Left ventricle myocardium inferior (tissue), 1 donor: ENCODE measurements at regions not wholly inside any gene's neighbourhood (a gene's known extent, or its start where the extent isn't known, plus 50 kb on each side); places are given as distances from the start of the nearest gene placed in this dataset.

Experiments
- DNase-seq: peaks from one replicate; pipeline ENCODE4 v3.0.0-alpha.2; 2020
- H3K27ac ChIP-seq: fragments of 200-600 bp; replicated peaks from 2 replicates; pipeline ENCODE4 v1.8.0; 2021
- H3K27me3 ChIP-seq: fragments of 200-600 bp; 2 replicates; pipeline ENCODE4 v1.8.0; 2021; ENCODE audit warnings: low read depth
- H3K36me3 ChIP-seq: fragments of 200-600 bp; 2 replicates; pipeline ENCODE4 v1.8.0; 2021
- H3K4me1 ChIP-seq: fragments of 200-600 bp; 2 replicates; pipeline ENCODE4 v1.8.0; 2021
- H3K4me3 ChIP-seq: fragments of 200-600 bp; 2 replicates; pipeline ENCODE4 v1.8.0; 2021; ENCODE audit warnings: mild to moderate bottlenecking, moderate library complexity
- H3K9me3 ChIP-seq: fragments of 200-600 bp; replicated peaks from 2 replicates; pipeline ENCODE4 v1.8.0; 2021
- CTCF ChIP-seq: fragments of 200-600 bp; IDR thresholded peaks from 2 replicates; pipeline ENCODE4 v1.8.0; 2021; ENCODE audit warnings: antibody characterized with exemption, mild to moderate bottlenecking, borderline replicate concordance
- intact Hi-C: fragments of 100-400 bp; cut with micrococcal nuclease; formaldehyde crosslinking; loops from one replicate; pipeline ENCODE4 v1.11.0; 2022
- donor health status: DM: no; HTN: yes; CAD: no; lungs with severe emphysema.

DNA sequence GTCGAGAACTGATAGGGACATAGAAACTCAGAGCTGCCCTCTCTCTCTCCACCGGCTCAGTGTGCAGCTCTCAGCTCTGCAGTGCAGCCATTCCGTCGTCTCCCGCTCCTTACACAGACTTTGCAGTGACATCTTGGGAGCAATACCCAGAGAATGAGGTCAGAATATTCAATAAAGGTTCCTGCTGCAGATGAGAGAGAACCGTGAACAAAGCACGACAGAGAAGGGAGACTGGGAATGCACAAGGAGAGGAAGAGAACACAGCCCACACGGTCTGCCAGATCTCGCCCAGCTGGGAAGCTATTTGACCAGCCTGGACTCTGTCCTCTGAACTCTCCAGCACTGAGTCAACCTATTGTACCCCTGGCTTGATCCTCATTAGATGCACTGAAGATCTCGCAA, 118.0 kb upstream of the PPARGC1A start:
- TF ChIP-seq CTCF = no peak
- no peaks in the 10 kb centered on the region for H3K4me1 ChIP-seq
- no peaks in the 10 kb centered on the region for H3K27me3 ChIP-seq
- intact Hi-C loops = no loop called here
- DNase-seq = no peak
- H3K9me3 ChIP-seq = no peaks in the 10 kb centered on the region
- no peak overlapping the region for H3K27ac ChIP-seq
- no peaks in the 10 kb centered on the region for H3K36me3 ChIP-seq
- no peak overlapping the region for H3K4me3 ChIP-seq

DNA sequence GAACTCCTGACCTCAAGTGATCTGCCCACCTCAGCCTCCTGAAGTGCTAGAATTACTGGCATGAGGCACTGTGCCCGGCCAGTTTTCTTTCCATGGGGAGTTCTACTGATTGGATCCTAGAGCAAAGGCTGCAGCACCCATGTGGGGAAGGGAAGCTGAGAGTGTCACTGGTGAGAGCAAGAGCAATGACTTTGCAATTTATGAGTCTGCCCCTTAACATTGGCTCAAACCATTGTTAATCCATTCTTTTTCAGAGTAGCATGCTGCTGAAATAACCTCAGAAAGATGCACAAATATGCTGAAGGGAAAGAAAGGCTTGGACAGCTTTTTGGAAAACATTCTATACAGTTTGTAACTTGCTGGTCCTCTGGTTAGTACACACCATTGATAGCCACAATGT, 116.4 kb upstream of the PPARGC1A start:
- Histone ChIP-seq H3K9me3 (no peaks in the 10 kb centered on the region), H3K4me1 (no peaks in the 10 kb centered on the region), H3K4me3 (no peak overlapping the region), H3K36me3 (no peaks in the 10 kb centered on the region), H3K27ac (no peak overlapping the region), H3K27me3 (no peaks in the 10 kb centered on the region)
- no peak for DNase-seq
- TF ChIP-seq CTCF = no peak
- intact Hi-C loops = no loop called here

GRCh38 chr4:24003926-24004325, 114.1 kb upstream of the PPARGC1A start:
- Histone ChIP-seq H3K9me3 (no peaks in the 10 kb centered on the region), H3K27me3 (no peaks in the 10 kb centered on the region), H3K4me3 (no peak overlapping the region), H3K4me1 (no peaks in the 10 kb centered on the region), H3K27ac (no peak overlapping the region), H3K36me3 (no peaks in the 10 kb centered on the region)
- no peak for TF ChIP-seq CTCF
- intact Hi-C loops = no loop called here
- DNase-seq = no peak

DNA sequence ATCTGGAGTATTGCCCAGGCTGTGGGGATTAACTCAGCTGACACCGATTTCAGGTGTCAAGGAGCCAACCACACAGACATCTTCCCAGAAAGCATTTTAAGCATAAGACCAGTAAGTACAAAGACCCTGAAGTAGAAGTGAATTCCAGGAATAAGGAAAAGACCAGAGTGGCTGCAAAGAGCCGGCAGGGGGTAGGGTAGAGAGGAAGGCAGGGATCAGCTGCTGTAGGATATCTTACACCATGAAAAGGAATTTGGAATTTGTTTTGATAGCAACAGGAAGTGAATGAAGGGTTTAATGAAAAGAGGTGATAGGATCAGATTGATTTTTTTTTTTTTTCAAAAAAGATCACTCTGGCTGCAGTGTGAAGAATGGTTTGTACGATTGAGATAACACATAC, 113.6 kb upstream of the PPARGC1A start:
- H3K27ac ChIP-seq = no peak overlapping the region
- no peaks in the 10 kb centered on the region for H3K27me3 ChIP-seq
- no peak for TF ChIP-seq CTCF
- no peak overlapping the region for H3K4me3 ChIP-seq
- no peak for DNase-seq
- intact Hi-C loops = no loop called here
- no peaks in the 10 kb centered on the region for H3K4me1 ChIP-seq
- H3K36me3 ChIP-seq = no peaks in the 10 kb centered on the region
- no peaks in the 10 kb centered on the region for H3K9me3 ChIP-seq

DNA sequence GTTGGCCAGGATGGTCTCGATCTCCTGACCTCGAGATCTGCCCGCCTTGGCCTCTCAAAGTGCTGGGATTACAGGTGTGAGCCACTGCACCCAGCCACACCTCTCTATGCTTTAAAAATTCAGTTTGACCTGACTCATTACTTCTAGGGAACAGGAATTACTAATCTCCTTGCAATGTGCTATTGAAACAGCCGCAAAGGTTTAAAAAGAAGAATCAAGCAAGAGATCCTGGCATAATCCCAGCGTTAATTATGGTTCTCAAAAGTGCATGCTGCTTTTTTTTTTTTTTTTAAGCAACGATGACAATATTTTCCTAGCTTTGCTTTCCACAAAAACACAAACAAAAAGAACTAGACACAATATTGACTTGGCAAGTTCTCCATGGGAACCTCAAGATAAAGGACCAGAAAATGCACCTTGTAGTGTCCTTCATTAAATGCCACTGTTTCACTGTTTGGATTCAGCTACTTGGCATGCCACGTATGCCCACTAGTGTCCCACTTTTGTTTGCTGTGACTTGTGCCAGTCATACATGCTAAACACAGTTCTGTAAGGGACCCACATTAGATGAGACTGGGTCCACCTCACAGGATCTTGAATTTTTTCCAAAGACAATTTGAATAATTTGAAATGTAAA, 112.6 kb upstream of the PPARGC1A start:
- no peak for TF ChIP-seq CTCF
- H3K27ac ChIP-seq = no peak overlapping the region
- H3K4me1 ChIP-seq = no peaks in the 10 kb centered on the region
- no peaks in the 10 kb centered on the region for H3K9me3 ChIP-seq
- H3K4me3 ChIP-seq = no peak overlapping the region
- no peaks in the 10 kb centered on the region for H3K27me3 ChIP-seq
- DNase-seq = no peak
- no peaks in the 10 kb centered on the region for H3K36me3 ChIP-seq
- intact Hi-C loops = no loop called here
